ENCODE measurements at regions not wholly inside any gene's neighbourhood (a gene's known extent, or its start where the extent isn't known, plus 50 kb on each side); places are given as distances from the start of the nearest gene placed in this dataset.

- TF ChIP-seq CTCF (IDR thresholded peaks at IDR 0.05; ENCODE audit: low read depth, low read length) = no peak
- no peak for DNase-seq (ENCODE audit: low read depth in 2 of 2)
- no peak overlapping the region for H3K4me3 ChIP-seq (replicated peaks in 1 of 2; ENCODE audit: low read depth in 2 of 2, low read length in 2 of 2)
Measured at GRCh38 chr10:65719790-65720189, 1206.0 kb upstream of the LRRTM3 start.

- no peak overlapping the region for H3K4me3 ChIP-seq (replicated peaks in 1 of 2; ENCODE audit: low read depth in 2 of 2, low read length in 2 of 2)
- TF ChIP-seq CTCF (IDR thresholded peaks at IDR 0.05; ENCODE audit: low read depth, low read length) = no peak
- no peak for DNase-seq (ENCODE audit: low read depth in 2 of 2)
Measured at GRCh38 chr10:65720901-65721300, 1204.9 kb upstream of the LRRTM3 start.

GRCh38 chr10:65723525-65723924, 1202.3 kb upstream of the LRRTM3 start:
- H3K4me3 ChIP-seq (replicated peaks in 1 of 2; ENCODE audit: low read depth in 2 of 2, low read length in 2 of 2) = no peak overlapping the region
- TF ChIP-seq CTCF (IDR thresholded peaks at IDR 0.05; ENCODE audit: low read depth, low read length) = no peak
- DNase-seq (ENCODE audit: low read depth in 2 of 2) = no peak

DNA sequence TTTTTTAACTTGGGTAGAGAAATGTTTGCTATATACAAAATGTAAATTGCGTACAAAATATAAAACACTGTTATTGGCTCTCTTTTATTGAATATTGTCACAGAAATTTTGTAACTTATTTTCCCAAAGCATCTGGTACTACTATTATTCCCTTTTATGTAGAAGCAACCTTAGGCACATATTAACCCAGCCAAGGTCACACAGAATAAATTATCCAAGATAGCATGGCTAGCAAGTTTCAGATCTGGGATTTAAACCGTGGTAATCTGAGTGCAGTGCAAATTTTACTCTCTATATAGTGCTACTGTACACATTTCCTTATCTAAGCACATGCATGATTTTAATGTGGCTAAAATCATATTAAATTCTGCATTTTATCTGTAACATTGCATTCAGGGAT, 1190.5 kb upstream of the LRRTM3 start:
- H3K4me3 ChIP-seq (replicated peaks in 1 of 2; ENCODE audit: low read depth in 2 of 2, low read length in 2 of 2) = no peak overlapping the region

GRCh38 chr10:65742906-65743305, 1182.9 kb upstream of the LRRTM3 start:
- no peak overlapping the region for H3K4me3 ChIP-seq (replicated peaks in 1 of 2; ENCODE audit: low read depth in 2 of 2, low read length in 2 of 2)
- DNase-seq (ENCODE audit: low read depth in 2 of 2) = no peak
- no peak for TF ChIP-seq CTCF (IDR thresholded peaks at IDR 0.05; ENCODE audit: low read depth, low read length)

More for the DNA sequence above, 1190.5 kb upstream of the LRRTM3 start:
- DNase-seq (ENCODE audit: low read depth in 2 of 2) = no peak
- TF ChIP-seq CTCF (IDR thresholded peaks at IDR 0.05; ENCODE audit: low read depth, low read length) = no peak

- DNase-seq (ENCODE audit: low read depth in 2 of 2) = no peak
- no peak for TF ChIP-seq CTCF (IDR thresholded peaks at IDR 0.05; ENCODE audit: low read depth, low read length)
- H3K4me3 ChIP-seq (replicated peaks in 1 of 2; ENCODE audit: low read depth in 2 of 2, low read length in 2 of 2) = no peak overlapping the region
Measured at GRCh38 chr10:65751218-65751617, 1174.6 kb upstream of the LRRTM3 start.

GRCh38 chr10:65751896-65752295, 1173.9 kb upstream of the LRRTM3 start:
- no peak overlapping the region for H3K4me3 ChIP-seq (replicated peaks in 1 of 2; ENCODE audit: low read depth in 2 of 2, low read length in 2 of 2)
- no peak for TF ChIP-seq CTCF (IDR thresholded peaks at IDR 0.05; ENCODE audit: low read depth, low read length)
- DNase-seq (ENCODE audit: low read depth in 2 of 2) = no peak
